Fibroblast of lung (primary cell): ENCODE measurements at regions not wholly inside any gene's neighbourhood (a gene's known extent, or its start where the extent isn't known, plus 50 kb on each side); places are given as distances from the start of the nearest gene placed in this dataset.

ENCODE experiments used
- EZH2 ChIP-seq: IDR thresholded peaks from 2 replicates; pipeline ENCODE4 v1.5.1; 2012; ENCODE audit warnings: low read length, control low read depth, mild to moderate bottlenecking; ENCODE audit errors: missing control alignments
- TF ChIP-seq, protein P1 (sequence below), 2 donors: IDR thresholded peaks in 1 of 2; conservative IDR thresholded peaks in 1 of 2; 1 replicate in 1 of 2; 2 replicates in 1 of 2; pipeline ENCODE4 v1.5.1; 2011 to 2012; ENCODE audit warnings: low read length in 2 of 2, control low read depth in 1 of 2, inconsistent platforms in 1 of 2, low read depth in 1 of 2, mild to moderate bottlenecking in 1 of 2

DNA sequence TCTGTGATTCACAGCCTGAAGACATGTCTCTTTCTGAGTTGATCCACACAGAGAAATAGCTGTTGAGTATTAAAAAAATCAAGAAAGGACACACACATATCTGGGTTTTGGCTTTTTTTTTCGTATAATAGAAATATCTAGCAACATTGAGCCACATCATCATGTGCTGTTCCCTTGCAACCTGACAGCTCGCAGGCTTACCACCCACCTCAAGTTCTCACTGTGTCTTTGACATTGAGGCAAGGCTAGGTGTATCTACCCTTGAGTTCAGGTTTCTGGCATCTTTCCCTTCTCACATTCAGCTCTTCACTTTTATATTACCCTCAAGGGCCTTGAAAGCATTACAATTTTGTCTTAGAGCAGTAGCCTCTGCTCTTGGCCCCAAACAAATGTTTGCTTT lies 490.3 kb upstream of the KIRREL3 start:
- TF ChIP-seq, protein P1, sequence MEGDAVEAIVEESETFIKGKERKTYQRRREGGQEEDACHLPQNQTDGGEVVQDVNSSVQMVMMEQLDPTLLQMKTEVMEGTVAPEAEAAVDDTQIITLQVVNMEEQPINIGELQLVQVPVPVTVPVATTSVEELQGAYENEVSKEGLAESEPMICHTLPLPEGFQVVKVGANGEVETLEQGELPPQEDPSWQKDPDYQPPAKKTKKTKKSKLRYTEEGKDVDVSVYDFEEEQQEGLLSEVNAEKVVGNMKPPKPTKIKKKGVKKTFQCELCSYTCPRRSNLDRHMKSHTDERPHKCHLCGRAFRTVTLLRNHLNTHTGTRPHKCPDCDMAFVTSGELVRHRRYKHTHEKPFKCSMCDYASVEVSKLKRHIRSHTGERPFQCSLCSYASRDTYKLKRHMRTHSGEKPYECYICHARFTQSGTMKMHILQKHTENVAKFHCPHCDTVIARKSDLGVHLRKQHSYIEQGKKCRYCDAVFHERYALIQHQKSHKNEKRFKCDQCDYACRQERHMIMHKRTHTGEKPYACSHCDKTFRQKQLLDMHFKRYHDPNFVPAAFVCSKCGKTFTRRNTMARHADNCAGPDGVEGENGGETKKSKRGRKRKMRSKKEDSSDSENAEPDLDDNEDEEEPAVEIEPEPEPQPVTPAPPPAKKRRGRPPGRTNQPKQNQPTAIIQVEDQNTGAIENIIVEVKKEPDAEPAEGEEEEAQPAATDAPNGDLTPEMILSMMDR (conservative IDR thresholded peaks at IDR 0.05 in 1 of 2, IDR thresholded peaks at IDR 0.05 in 1 of 2; ENCODE audit: low read depth in 1 of 2, low read length in 2 of 2), result no peak
- TF ChIP-seq EZH2, result no peak
